Keratinocyte (primary cell): ENCODE measurements at regions not wholly inside any gene's neighbourhood (a gene's known extent, or its start where the extent isn't known, plus 50 kb on each side); places are given as distances from the start of the nearest gene placed in this dataset.

Experiments used
- CTCF ChIP-seq, 3 experiments: IDR thresholded peaks in 1 of 3; conservative IDR thresholded peaks in 1 of 3; optimal IDR thresholded peaks in 1 of 3; 2 replicates in 2 of 3; 3 replicates in 1 of 3; pipeline versions ENCODE3 to v1.5.1; 2011; ENCODE audit warnings: low read length in 3 of 3, mild to moderate bottlenecking in 3 of 3, moderate library complexity in 2 of 3, control low read depth in 1 of 3, inconsistent platforms in 1 of 3; ENCODE audit not compliant: insufficient read depth in 2 of 3; ENCODE audit errors: extremely low read depth in 1 of 3
- EZH2 ChIP-seq: IDR thresholded peaks from one replicate; pipeline ENCODE4 v1.6.1; 2012; ENCODE audit warnings: inconsistent platforms, mild to moderate bottlenecking, low read length, moderate library complexity

- TF ChIP-seq CTCF (optimal IDR thresholded peaks at IDR 0.05 in 1 of 3, IDR thresholded peaks at IDR 0.05 in 1 of 3, conservative IDR thresholded peaks at IDR 0.05 in 1 of 3; ENCODE audit: extremely low read depth in 1 of 3, insufficient read depth in 2 of 3, low read length in 3 of 3) = no peak
- TF ChIP-seq EZH2 = no peak
Measured at GRCh38 chr2:104930732-104931131, 76.8 kb downstream of the POU3F3 start.
